ENCODE measurements at regions not wholly inside any gene's neighbourhood (a gene's known extent, or its start where the extent isn't known, plus 50 kb on each side); places are given as distances from the start of the nearest gene placed in this dataset.

GRCh38 chr2:41890341-41890740 is 157.5 kb upstream of the PKDCC start:
- no peak for FAIRE-seq
- no peak for DNase-seq (ENCODE audit: insufficient read length, low spot score)

GRCh38 chr2:41892476-41892875 is 155.3 kb upstream of the PKDCC start:
- DNase-seq (ENCODE audit: insufficient read length, low spot score) (no peak), FAIRE-seq (no peak)

DNA sequence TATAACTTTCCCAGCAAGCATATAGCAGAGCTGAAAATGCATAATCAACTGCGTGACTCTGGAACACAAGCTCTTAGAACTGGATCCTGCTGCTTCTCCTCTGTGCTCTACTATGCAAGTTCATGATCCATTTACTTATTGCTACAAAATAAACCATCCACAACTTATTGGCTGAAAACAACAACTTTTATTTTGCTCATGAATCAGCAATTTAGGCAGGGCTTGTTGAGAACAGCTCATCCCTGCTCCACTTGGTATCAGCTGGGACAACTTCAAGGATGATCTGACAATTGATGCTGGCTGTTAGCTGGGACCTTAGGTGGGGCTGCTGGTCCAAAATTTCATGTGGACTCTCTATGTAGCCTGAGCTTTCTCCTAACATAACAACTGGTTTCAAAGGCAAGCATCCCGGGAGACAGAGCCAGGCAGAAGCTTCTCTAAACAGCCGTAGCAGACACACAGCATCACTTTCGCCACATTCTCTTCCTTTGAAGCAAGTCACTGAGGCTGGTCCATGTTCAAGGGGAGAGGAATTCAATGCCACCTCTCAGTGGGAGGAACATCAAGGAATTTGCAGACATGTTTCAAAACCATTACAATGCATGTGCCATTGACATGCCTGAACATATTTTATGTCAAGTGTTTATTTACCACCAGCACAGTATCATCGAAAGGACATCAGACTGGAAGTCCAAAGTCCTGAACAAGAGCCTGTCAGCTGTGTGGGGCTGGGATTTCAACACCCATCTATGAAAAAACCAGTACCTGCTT is 153.1 kb upstream of the PKDCC start:
- FAIRE-seq, result no peak

DNA sequence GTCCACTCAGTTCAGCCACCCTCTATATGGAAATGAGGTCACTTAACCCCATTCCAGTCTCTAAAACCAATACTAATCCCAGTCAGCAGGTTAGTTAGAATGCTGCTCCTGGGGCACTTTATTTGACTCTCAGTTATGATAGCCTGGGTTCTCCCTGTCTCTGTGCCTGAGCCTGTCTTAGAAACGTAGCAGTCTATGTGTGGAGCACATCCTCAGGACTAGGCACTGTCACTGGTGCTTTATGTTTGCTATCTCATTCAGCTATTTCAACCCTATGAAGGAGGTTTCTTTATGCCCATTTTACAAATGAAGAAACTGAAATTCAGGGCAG is 152.5 kb upstream of the PKDCC start:
- FAIRE-seq, result no peak
- DNase-seq (ENCODE audit: insufficient read length, low spot score), result no peak

More for the DNA sequence above, 153.1 kb upstream of the PKDCC start:
- no peak for DNase-seq (ENCODE audit: insufficient read length, low spot score)

DNA sequence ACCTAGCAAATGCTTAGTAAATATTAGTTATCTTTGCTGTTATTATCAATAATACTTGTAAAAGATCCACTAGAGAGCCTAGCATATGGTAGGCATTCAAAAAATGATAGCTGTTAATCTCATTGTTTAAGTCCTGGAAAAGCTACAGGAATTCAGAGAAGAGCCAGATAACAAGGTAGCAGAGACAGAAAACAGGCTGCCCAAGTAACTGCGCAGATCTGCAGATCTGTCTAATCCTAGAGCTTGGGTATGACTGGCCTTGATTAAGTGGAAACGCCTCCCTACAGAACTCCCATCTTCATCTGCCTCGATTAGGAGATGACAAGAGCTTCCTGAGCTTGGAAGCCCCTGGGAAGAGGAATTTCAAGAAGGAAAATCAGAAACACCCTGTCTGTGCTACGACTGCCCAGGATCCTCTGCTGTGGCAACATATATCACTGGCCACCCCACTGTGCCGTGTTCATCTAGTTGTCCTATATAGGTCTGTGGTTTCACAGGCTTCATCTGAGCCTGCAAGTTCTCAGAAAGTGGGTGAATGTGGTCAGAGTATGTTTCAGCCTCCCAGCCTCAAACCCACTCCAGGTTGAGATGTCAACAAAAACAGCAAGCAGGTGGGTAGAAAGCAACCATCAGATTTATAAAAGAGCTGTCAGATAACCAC is 151.5 kb upstream of the PKDCC start:
- no peak for FAIRE-seq
- DNase-seq (ENCODE audit: insufficient read length, low spot score), result no peak

GRCh38 chr2:41899189-41899588 is 148.6 kb upstream of the PKDCC start:
- DNase-seq (ENCODE audit: insufficient read length, low spot score) (no peak), FAIRE-seq (no peak)

GRCh38 chr2:41900101-41900577 is 147.7 kb upstream of the PKDCC start:
- no peak for DNase-seq (ENCODE audit: insufficient read length, low spot score)
- FAIRE-seq, result no peak

DNA sequence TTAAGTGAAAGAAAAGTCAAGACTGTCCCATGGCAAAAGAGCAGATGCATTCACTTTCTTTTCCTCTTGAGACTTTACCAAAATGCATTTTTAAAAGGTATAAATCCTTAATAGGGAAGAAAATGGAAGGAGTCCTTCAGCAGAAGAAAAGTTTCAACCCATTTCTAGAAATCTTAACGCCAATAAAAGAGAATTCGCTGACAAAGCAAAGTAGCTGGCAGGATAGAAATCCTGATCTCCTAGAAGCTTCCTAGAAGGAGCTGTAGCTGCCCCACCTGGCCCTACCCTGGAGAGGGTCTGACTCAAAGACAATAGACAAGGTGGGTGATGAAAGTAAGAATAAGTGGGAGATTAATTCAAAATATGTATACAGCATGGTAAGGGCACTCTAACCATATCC is 144.9 kb upstream of the PKDCC start:
- no peak for FAIRE-seq
- DNase-seq (ENCODE audit: insufficient read length, low spot score), result no peak

- no peak for FAIRE-seq
Measured at GRCh38 chr2:41903474-41904135, 144.2 kb upstream of the PKDCC start.

GRCh38 chr2:41904459-41904858 is 143.4 kb upstream of the PKDCC start:
- FAIRE-seq, result no peak
- DNase-seq (ENCODE audit: insufficient read length, low spot score), result no peak

More at GRCh38 chr2:41903474-41904135, 144.2 kb upstream of the PKDCC start:
- no peak for DNase-seq (ENCODE audit: insufficient read length, low spot score)

DNA sequence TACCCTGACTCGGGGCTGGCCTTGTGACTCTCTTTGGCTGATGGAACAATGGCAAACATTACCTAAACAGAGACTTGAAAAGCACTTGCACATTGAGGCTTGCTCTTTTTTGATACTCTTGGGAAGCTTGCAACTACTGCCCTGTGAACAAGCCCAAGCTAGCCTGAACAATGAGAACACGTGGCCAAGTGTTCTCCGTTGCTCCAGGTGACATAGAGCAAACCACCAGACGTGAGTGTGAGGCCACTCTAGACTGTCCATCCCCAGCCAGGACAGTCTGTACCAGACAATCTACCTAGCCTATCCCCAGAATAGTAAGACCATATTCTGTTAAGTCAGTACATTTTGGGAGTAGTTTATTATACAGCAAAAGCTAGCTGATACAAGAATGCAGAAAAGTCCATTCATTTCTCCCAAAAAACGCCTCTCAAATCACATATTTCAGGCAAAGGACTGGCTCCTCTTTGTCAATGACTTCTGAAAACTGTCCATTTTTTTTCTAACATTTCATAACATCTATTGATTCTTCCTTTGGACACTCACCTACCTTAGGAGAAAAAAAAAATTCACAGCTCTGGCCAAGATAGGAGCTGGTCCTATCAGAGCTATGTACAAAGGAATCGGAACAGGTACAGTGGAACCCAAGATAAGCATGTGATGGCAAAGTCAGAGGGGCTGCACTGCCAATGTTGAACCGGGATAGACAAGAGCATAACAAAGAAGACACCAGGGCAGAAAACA is 142.1 kb upstream of the PKDCC start:
- DNase-seq (ENCODE audit: insufficient read length, low spot score) (no peak), FAIRE-seq (no peak)

- FAIRE-seq (no peak), DNase-seq (ENCODE audit: insufficient read length, low spot score) (no peak)
Measured at GRCh38 chr2:41906338-41906725, 141.5 kb upstream of the PKDCC start.

DNA sequence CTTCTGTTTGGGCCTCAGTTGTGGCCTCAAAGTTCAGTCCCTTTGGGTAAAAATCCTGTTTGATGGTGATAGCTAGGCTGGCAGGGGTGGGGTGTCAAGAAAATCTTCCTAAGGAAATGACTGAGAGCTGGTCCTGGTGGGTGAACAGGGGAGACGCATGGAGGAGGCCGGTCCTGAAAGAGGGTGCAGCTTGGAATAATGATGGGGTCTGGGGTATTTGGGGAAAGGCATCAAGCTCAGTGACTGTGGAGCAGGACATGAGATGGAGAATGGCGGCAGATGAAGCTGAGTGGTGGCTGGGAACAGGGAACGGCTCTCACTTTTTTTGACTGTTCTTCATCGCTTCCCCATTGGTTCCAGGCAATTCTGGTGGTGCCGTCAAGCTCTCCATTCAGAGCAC is 140.7 kb upstream of the PKDCC start:
- FAIRE-seq (no peak), DNase-seq (ENCODE audit: insufficient read length, low spot score) (no peak)

DNA sequence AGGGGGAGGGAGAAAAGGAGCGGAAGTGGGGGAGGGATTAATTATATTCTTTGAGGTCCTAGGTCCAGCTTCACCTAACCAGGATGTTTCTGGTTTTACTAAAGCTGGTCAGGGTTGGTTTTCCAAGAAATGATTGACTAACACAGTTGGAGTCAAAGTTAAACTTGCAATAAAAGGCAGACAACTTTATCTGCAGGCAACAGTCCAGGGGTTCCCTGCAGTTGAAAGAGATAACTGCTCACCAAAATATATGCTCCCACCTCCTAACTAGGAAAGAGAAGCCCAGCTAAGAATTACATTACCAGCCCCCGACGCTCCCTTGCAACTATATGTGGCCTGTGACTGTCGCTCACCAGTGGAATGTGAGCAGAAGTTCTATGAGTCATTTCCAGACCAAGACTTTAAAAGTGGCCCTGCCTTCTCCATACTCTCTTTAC is 140.0 kb upstream of the PKDCC start:
- DNase-seq (ENCODE audit: insufficient read length, low spot score) (no peak), FAIRE-seq (no peak)

DNA sequence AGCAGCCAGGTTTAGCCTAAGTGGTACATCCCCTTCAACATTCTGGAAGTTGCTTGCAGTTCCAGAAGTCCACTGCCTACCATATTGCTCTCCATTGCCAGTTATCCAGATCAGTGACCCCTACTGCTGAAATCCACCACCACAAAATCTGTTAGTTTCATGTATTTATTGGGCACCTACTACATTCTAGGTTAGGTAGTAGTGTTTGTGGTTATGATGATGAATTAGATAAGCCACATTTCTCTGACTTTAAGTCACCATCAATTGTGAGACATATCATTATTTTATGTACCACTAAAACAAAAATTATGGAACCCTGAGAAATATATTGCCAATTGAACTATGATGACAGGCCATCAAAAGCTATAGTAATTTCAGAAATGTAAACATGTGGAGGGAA is 139.5 kb upstream of the PKDCC start:
- DNase-seq (ENCODE audit: insufficient read length, low spot score) (no peak), FAIRE-seq (no peak)

- FAIRE-seq (no peak), DNase-seq (ENCODE audit: insufficient read length, low spot score) (no peak)
Measured at GRCh38 chr2:41909584-41909983, 138.2 kb upstream of the PKDCC start.

DNA sequence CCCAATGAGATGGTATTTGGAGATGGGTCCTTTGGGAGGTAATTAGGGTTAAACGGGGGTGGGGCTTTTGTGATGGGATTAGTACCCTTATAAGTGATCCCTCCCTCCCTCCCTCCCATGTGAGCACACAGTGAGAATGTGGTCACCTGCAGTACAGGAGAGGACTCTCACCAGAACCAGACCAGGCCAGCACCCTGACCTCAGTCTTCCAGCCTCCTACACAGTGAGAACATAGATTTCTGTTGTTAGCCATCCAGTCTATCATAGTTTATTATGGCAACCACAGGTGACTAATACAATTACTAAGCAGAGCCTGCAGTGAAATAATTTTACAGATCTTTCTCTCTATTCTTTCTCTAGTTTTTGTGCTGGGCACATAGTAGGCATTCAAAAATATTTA is 137.7 kb upstream of the PKDCC start:
- no peak for FAIRE-seq
- DNase-seq (ENCODE audit: insufficient read length, low spot score), result no peak

DNA sequence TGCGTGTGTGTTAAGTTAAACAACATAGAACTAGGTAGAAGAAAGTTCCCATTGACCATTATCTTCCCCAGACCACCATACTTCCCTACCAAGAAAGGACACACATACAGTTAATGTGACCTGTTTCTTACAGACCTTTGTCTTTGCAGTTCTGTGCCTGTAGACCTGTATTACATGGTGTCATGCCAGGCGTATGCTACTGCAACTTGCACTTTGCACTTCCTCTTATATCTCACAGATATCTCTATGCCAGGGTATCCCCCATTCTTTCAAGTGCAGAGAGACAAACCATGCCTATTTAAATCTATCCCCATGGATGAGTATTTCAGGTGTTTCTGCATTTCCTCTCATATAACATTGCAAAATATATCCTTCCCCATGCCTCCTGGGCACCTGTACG is 136.8 kb upstream of the PKDCC start:
- DNase-seq (ENCODE audit: insufficient read length, low spot score), result no peak

DNA sequence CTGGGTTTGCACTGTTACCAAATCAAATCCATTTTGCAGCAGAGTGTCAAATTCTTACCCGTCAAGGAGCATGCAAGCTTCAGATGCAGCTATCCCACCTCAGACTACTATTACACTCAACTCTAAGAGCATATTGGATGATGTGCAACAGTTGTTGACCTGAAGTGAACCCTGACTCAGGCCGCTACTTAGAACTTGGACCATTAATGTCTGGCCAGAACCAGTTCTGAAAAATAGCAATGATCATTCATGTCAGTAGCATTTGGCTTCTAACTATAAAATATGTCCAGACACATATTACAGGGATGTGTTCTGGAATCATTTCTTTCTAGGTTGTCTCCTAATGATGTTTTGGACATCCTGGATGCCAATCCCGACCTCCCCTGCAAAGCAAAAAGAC is 135.5 kb upstream of the PKDCC start:
- DNase-seq (ENCODE audit: insufficient read length, low spot score) (no peak), FAIRE-seq (no peak)

More for the DNA sequence above, 136.8 kb upstream of the PKDCC start:
- FAIRE-seq, result no peak

GRCh38 chr2:41912776-41913175 is 135.0 kb upstream of the PKDCC start:
- FAIRE-seq, result no peak

GRCh38 chr2:41913311-41913710 is 134.5 kb upstream of the PKDCC start:
- DNase-seq (ENCODE audit: insufficient read length, low spot score) (no peak), FAIRE-seq (no peak)

More at GRCh38 chr2:41912776-41913175, 135.0 kb upstream of the PKDCC start:
- no peak for DNase-seq (ENCODE audit: insufficient read length, low spot score)

All from GM19239 (cell line).